SH-SY5Y (cell line): ENCODE measurements at regions not wholly inside any gene's neighbourhood (a gene's known extent, or its start where the extent isn't known, plus 50 kb on each side); places are given as distances from the start of the nearest gene placed in this dataset.

ENCODE experiments used
- GATA2 ChIP-seq: IDR thresholded peaks from 2 replicates; pipeline ENCODE4 v1.6.1; 2011; ENCODE audit warnings: mild to moderate bottlenecking, low read depth, low read length
- GATA3 ChIP-seq: IDR thresholded peaks from 2 replicates; pipeline ENCODE4 v1.6.1; 2011; ENCODE audit warnings: low read depth, mild to moderate bottlenecking, low read length, moderate library complexity

GRCh38 chr5:135264451-135265440 lies 134.3 kb downstream of the MACROH2A1 start:
- TF ChIP-seq GATA2 (no peak), GATA3 (no peak)
